ENCODE measurements at regions not wholly inside any gene's neighbourhood (a gene's known extent, or its start where the extent isn't known, plus 50 kb on each side); places are given as distances from the start of the nearest gene placed in this dataset.

DNA sequence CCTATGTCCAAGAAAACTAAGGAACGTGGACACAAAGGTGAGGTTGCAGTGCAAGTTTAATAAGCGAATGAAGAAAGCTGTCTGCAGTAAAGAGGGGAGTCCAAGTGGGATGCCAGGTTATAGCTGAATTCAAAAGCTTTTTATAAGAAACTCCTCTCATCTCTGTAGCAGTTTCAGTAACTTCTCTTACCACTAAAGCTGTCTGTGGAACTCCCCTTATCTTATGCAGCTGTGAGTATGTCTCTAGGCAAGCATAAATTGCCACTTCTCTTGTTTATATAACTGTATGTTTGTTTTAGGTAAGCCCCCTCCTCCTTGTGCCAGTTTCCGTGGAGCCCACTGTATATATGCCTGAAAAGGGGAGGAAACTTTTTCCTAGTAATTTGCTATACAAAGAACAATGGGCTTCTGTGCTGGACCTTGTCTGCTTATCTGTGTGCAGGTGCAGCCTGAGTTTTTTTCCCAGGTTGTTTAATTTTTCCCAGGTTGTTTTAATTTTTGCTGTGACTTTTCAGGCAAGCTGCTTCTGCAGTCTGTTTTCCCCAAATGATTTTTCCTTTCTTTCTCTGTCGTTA lies 875.1 kb upstream of the EPHA6 start:
- DNase-seq (ENCODE audit: extremely low read depth, low read depth) = no peak
- TF ChIP-seq, protein P1, sequence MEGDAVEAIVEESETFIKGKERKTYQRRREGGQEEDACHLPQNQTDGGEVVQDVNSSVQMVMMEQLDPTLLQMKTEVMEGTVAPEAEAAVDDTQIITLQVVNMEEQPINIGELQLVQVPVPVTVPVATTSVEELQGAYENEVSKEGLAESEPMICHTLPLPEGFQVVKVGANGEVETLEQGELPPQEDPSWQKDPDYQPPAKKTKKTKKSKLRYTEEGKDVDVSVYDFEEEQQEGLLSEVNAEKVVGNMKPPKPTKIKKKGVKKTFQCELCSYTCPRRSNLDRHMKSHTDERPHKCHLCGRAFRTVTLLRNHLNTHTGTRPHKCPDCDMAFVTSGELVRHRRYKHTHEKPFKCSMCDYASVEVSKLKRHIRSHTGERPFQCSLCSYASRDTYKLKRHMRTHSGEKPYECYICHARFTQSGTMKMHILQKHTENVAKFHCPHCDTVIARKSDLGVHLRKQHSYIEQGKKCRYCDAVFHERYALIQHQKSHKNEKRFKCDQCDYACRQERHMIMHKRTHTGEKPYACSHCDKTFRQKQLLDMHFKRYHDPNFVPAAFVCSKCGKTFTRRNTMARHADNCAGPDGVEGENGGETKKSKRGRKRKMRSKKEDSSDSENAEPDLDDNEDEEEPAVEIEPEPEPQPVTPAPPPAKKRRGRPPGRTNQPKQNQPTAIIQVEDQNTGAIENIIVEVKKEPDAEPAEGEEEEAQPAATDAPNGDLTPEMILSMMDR (IDR thresholded peaks at IDR 0.05; ENCODE audit: low read depth, low read length) = no peak

DNA sequence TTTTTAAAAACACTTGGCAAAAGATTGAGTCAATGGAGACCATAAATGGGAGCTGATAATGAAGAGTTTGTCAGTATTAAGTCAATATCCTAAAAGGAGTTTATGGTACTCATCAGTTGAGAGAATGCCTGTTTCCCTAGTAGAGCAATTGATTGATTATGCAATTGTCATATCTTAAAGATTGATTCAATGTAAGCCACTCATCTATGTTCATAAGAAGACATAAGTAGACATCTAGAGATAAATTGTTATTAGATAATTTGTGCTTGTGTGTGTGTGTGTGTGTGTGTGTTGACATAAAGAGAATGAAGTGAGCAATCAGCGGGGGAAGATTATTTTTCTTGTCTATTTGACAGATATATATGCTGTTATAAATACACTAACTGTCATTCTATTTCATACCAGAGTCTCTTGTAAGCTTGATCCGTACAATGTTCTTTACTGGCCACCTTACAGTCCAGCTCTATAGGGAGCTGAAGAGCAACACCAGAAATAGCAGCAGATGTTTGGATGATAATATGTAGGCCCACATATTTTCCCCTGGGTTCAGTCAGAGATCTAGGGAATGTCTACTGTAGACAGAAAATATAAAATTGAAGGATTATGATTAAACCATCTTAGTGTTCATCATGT lies 848.6 kb upstream of the EPHA6 start:
- TF ChIP-seq, protein P1 (IDR thresholded peaks at IDR 0.05; ENCODE audit: low read depth, low read length) = no peak
- no peak for DNase-seq (ENCODE audit: extremely low read depth, low read depth)

DNA sequence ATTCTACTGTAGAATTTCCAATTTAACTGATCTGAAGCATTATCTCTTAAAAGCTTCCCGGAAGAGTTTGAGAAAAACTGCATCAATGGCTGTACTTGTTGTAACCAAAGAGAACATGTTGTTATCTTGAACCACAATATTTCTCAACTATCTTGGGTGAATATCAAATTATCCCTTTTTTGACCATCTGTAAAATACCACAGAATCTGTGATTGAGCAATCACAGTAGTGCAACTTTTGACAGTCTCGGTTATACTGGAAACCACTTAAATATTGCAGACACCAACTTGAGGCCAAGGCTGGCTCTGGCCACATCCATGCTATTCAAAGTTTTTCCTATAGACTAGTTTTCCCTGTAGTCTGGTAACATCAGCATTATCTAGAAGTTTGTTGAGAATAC lies 842.8 kb upstream of the EPHA6 start:
- TF ChIP-seq, protein P1 (IDR thresholded peaks at IDR 0.05; ENCODE audit: low read depth, low read length) = no peak
- no peak for DNase-seq (ENCODE audit: extremely low read depth, low read depth)

DNA sequence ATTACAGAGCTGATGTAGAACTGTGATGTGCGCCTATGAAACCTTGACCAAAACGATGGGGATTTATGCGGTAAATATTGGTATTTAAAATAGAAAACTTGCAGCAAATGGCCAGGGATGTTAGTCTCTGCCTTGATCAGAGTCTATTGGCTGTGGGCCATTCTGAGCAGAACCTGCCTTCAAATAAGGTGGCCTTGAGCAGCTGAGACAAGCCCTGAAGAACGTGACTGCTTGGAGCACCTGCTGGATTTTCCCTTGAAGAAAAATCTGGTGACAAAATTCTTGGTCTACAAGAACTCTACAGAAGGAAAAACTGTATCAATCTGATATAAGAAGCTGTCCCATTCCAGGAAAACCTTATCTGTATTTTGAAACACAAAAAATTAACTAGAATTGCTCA lies 820.1 kb upstream of the EPHA6 start:
- DNase-seq (ENCODE audit: extremely low read depth, low read depth) = no peak
- TF ChIP-seq, protein P1 (IDR thresholded peaks at IDR 0.05; ENCODE audit: low read depth, low read length) = no peak

DNA sequence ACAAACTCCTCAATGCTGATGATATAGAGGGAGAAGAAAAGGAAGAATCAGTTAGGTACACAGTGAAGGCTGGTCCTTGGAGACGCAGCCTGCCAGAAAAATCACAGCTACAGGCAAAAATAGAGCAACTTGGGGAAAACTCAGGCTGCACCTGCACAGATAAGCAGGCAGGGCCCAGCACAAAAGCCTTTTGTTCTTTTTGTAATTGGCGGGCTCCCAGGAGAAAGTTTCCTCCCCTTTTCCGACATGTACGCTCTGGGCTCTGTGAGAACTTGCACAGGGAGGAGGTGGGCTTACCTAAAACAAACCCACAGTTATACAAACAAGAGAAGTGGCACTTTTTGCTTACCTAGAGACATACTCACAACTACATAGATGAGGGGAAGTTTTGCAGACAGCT lies 813.4 kb upstream of the EPHA6 start:
- DNase-seq (ENCODE audit: extremely low read depth, low read depth) = no peak
- TF ChIP-seq, protein P1 (IDR thresholded peaks at IDR 0.05; ENCODE audit: low read depth, low read length) = no peak

DNA sequence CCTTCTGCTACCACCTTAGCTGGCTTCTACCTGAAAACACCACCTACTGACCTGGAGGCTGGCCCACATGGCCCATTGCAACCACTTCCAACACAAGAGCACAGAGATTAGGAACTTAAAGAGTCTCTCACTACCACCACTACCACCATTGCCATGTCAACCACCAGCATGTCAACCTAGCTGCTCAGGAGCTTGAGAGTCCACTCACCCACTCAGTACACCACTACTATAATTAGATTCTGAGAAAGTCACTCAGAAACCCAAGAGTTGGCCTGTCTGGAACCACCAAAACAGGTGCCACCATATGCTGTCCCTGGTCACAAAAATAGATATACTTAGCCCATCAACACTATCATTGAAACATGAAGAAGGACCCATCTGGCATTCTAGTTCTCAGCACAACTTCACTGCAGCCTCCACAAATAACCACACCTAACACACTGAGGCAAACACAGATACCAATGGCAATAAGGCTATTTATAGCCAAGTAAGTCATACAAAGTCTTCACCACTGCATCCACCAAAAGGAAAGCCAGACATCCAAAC lies 806.7 kb upstream of the EPHA6 start:
- DNase-seq (ENCODE audit: extremely low read depth, low read depth) = no peak
- TF ChIP-seq, protein P1 (IDR thresholded peaks at IDR 0.05; ENCODE audit: low read depth, low read length) = no peak

DNA sequence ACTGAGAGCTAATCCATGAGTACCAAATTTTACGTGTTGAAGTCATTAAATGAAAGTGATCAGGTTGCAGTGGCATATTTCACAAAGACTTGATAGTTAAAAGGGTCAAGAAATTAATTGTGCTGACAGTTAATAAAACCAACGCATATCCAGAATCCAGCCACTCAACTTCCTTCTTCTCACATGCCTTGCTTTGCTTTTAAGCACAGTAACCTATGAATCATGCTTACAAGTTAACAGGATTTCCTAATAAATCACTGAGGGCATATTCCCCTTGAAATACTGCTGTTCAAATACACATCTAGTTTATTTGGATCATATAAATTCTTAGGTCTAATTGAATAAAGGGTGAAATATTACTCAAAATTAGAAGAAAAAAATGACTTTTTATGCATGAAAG lies 801.5 kb upstream of the EPHA6 start:
- TF ChIP-seq, protein P1 (IDR thresholded peaks at IDR 0.05; ENCODE audit: low read depth, low read length) = no peak
- no peak for DNase-seq (ENCODE audit: extremely low read depth, low read depth)

All from AG09319 (cell line).